ENCODE measurements at regions not wholly inside any gene's neighbourhood (a gene's known extent, or its start where the extent isn't known, plus 50 kb on each side); places are given as distances from the start of the nearest gene placed in this dataset.

- no peak for DNase-seq (ENCODE audit: low spot score)
Measured at GRCh38 chr5:4252385-4252784, 656.8 kb downstream of the IRX1 start.

DNA sequence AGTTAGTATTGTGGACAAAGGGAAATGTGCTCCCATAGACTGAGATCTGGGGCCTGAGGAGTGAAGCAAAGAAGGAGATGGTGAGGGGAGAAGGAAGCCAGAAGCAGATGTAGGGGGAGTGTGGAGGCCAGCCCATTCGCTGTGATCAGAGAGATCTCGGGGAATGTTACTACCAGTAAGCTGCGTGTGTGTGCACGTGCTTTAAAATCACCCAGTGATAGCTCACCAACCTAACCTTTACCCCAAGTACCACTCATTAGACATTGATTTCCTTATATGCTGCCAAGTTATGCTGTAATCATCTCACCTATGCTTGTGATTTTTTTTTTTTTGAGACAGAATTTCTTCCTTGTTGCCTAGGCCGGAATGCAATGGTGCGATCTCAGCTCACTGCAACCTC is 659.1 kb downstream of the IRX1 start:
- TF ChIP-seq CTCF (IDR thresholded peaks at IDR 0.05; ENCODE audit: extremely low read depth, missing control alignments) = no peak
- DNase-seq (ENCODE audit: low spot score) = no peak

More at GRCh38 chr5:4252385-4252784, 656.8 kb downstream of the IRX1 start:
- TF ChIP-seq CTCF (IDR thresholded peaks at IDR 0.05; ENCODE audit: extremely low read depth, missing control alignments) = no peak

DNA sequence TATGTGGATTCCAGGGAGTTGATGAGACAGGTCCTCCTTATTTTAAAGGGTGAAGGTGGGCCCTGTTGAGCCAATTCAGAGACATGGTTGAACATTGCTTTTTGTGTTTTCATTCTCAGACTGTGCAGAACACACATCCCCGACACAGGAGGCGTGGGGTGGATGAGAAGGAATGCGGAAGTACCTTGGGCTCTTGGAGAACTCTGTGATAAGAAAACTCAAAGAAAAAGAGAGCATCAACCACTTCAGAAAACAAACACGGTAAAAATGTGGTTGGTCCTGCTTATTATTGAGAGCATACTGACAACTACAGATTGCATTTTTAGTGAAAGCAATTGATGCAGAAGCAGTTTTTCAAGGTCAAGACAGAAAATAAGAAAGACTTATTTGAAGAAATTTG is 659.8 kb downstream of the IRX1 start:
- no peak for TF ChIP-seq CTCF (IDR thresholded peaks at IDR 0.05; ENCODE audit: extremely low read depth, missing control alignments)
- DNase-seq (ENCODE audit: low spot score) = no peak

DNA sequence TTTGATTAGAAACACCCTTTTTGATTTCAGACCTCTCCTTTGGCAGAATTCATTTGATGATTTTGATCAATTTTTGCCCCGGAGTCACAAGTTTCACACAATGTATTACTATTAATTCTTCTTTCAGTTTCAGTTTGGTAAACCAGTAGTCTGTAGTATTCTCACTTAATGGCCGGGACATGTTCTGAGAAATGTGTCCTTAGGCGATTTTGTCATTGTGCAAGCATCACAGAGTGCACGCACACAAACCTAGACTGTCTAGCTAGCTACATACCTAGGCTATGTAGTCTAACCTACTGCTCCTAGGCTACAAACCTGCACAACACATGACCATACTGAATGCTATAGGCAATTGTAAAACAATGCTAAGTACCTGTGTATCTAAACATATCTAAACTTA is 662.5 kb downstream of the IRX1 start:
- DNase-seq (ENCODE audit: low spot score) = no peak

GRCh38 chr5:4271193-4271592 is 675.6 kb downstream of the IRX1 start:
- TF ChIP-seq CTCF (IDR thresholded peaks at IDR 0.05; ENCODE audit: extremely low read depth, missing control alignments) = no peak
- DNase-seq (ENCODE audit: low spot score) = no peak

More for the DNA sequence above, 662.5 kb downstream of the IRX1 start:
- no peak for TF ChIP-seq CTCF (IDR thresholded peaks at IDR 0.05; ENCODE audit: extremely low read depth, missing control alignments)

- no peak for DNase-seq (ENCODE audit: low spot score)
- no peak for TF ChIP-seq CTCF (IDR thresholded peaks at IDR 0.05; ENCODE audit: extremely low read depth, missing control alignments)
Measured at GRCh38 chr5:4275232-4275631, 679.6 kb downstream of the IRX1 start.

DNA sequence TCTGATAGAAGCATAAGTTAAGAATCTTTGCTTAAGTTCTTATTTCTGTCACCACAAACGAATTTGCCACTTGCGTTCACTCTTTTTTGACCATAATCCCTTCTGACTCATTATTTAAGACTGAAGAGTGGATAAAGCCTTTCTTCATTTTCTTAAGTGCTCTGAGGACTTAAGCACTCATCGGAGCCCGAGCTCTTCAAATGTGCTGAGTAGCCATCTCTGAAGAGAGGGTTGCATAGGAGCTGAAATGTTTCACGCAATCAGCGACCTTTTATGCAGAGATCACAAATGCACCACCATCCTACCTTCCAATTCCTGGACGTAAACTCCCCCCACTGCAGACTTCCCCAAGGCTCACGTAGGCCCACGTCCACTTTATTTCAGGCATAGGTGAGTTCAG is 699.2 kb downstream of the IRX1 start:
- TF ChIP-seq CTCF (IDR thresholded peaks at IDR 0.05; ENCODE audit: extremely low read depth, missing control alignments) = no peak
- DNase-seq (ENCODE audit: low spot score) = no peak

Measured in GM20000 (cell line).